Sigmoid colon (tissue), 6 donors: ENCODE measurements at regions not wholly inside any gene's neighbourhood (a gene's known extent, or its start where the extent isn't known, plus 50 kb on each side); places are given as distances from the start of the nearest gene placed in this dataset.
"Not testable (repeated sequence)": the region's sequence is repeated elsewhere in the genome, so short reads cannot be mapped to it uniquely, and the experiment has no call there.

ENCODE experiments used
- DNase-seq: peaks from one replicate; pipeline ENCODE4 v3.0.0-alpha.2; 2019
- H3K27ac ChIP-seq, 4 donors: fragments of 200-600 bp; sonication (generic); one replicate each; pipeline ENCODE4 v1.5.1; 2016 to 2019; ENCODE audit warnings: mild to moderate bottlenecking in 1 of 4
- H3K27me3 ChIP-seq, 3 donors: fragments of 200-600 bp; sonication (generic); one replicate each; pipeline ENCODE4 v1.5.1; 2019; ENCODE audit warnings: mild to moderate bottlenecking in 1 of 3
- H3K36me3 ChIP-seq, 4 donors: fragments of 200-600 bp; sonication (generic); one replicate each; pipeline ENCODE4 v1.5.1; 2016 to 2019
- H3K4me1 ChIP-seq, 4 donors: fragments of 200-600 bp; sonication (generic); one replicate each; pipeline ENCODE4 v1.5.1; 2017 to 2019
- H3K4me3 ChIP-seq, 4 donors: fragments of 200-600 bp; sonication (generic); one replicate each; pipeline ENCODE4 v1.5.1; 2017 to 2019; ENCODE audit warnings: mild to moderate bottlenecking in 2 of 4, moderate library complexity in 1 of 4
- H3K9me3 ChIP-seq, 4 donors: fragments of 200-600 bp in 3 of 4; sonication (generic) in 3 of 4; one replicate each; pipeline versions ENCODE4 v1.5.1 to v1.6.1; 2013 to 2019
- EP300 ChIP-seq, 4 donors: sonication (generic); formaldehyde crosslinking; IDR thresholded peaks; one replicate each; pipeline ENCODE4 v1.6.1; 2017; ENCODE audit warnings: antibody characterized with exemption in 4 of 4
- POLR2A ChIP-seq, 2 donors: fragments of 450-650 bp; IDR thresholded peaks; one replicate each; pipeline ENCODE4 v1.6.1; 2016; ENCODE audit warnings: antibody characterized with exemption in 2 of 2, mild to moderate bottlenecking in 2 of 2, moderate library complexity in 2 of 2
- POLR2AphosphoS5 ChIP-seq, 4 donors: sonication (generic); formaldehyde crosslinking; IDR thresholded peaks; one replicate each; pipeline ENCODE4 v1.6.1; 2017; ENCODE audit warnings: antibody characterized with exemption in 4 of 4
- WGBS, 2 donors: extraction: QIAGEN DNeasy Blood & Tissue Kit; methylation state at CpG; one replicate each; pipeline ENCODE4 v1.1.7; 2013; 5-methylcytosine and 5-hydroxymethylcytosine counted together
- intact Hi-C: fragments of 100-400 bp; cut with DNase I; formaldehyde crosslinking; loops from one replicate; pipeline ENCODE4 v1.15.1; 2023
- TF ChIP-seq, protein P1 (sequence below), 4 experiments: fragments of 450-650 bp in 3 of 4; fragments of 200-600 bp in 1 of 4; IDR thresholded peaks; one replicate each; pipeline ENCODE4 v1.5.1; 2016 to 2019; ENCODE audit warnings: antibody characterized with exemption in 4 of 4, mild to moderate bottlenecking in 3 of 4, moderate library complexity in 2 of 4
- donor health status: healthy with polysubstance abuse.
- donor health status: healthy.

DNA sequence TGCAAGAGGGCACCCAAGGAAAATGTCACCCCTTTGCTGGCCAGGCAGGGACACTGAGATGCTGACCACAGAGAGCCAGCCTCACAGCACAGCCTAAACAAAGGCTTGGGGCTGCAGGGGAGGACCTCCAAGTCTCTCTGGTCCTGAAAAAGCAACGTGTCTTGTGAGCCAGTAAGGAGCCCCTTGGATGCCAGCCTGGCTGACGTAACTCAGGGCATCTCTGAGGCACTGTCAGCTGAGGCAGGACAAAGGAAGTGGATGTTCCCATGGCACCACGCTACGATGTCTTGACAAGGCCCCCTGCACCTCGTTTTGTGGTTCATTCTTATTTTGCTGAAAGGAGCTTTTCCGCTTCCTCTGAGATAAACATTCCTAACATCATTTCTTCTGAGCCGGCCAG is 160.7 kb downstream of the OR4M2 start:
- H3K9me3 ChIP-seq = peaks cover 0 to 6% (median 0%) of the 10 kb centered on the region in 4 donors
- H3K4me3 ChIP-seq = no peak overlapping the region
- H3K4me1 ChIP-seq = no peaks in the 10 kb centered on the region
- H3K27ac ChIP-seq = no peak overlapping the region
- H3K36me3 ChIP-seq = no peaks in the 10 kb centered on the region
- no peaks in the 10 kb centered on the region for H3K27me3 ChIP-seq
- no peak for DNase-seq
- TF ChIP-seq POLR2AphosphoS5 (IDR thresholded peaks at IDR 0.05) (no peak), POLR2A (IDR thresholded peaks at IDR 0.05) (no peak), EP300 (IDR thresholded peaks at IDR 0.05) (no peak)
- intact Hi-C loops = no loop called here
- 61 to 68% methylated on average over 7 of the region's 7 CpGs for WGBS, 2 donors

DNA sequence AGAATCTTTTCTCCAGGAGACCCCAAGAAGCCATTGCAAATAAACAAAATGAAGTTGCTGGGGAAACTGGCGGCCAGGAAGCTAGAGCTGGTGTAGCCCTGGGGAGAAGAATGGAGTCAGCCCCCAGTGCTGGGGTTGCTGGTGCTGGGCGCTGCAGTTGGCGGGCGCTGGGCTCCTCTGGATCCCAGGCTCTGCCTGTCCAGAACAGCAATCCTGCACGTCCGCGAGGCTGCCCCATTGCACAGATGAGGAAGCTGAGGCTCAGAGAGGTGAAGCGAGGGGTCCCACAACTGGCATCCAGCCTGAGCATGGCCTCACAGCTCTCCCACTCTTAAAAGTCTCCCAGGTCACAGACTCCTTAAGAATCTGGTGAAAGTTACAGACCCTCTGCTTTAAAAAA is 161.1 kb downstream of the OR4M2 start:
- H3K36me3 ChIP-seq = no peaks in the 10 kb centered on the region
- WGBS, 2 donors = 89 to 91% methylated on average over 8 of the region's 8 CpGs
- no peak overlapping the region for H3K4me3 ChIP-seq
- DNase-seq = no peak
- no peaks in the 10 kb centered on the region for H3K4me1 ChIP-seq
- TF ChIP-seq POLR2A (IDR thresholded peaks at IDR 0.05) (no peak), EP300 (IDR thresholded peaks at IDR 0.05) (no peak), POLR2AphosphoS5 (IDR thresholded peaks at IDR 0.05) (no peak)
- H3K27ac ChIP-seq = no peak overlapping the region
- intact Hi-C loops = no loop called here
- peaks cover 0 to 6% (median 0%) of the 10 kb centered on the region in 4 donors for H3K9me3 ChIP-seq
- H3K27me3 ChIP-seq = no peaks in the 10 kb centered on the region

- H3K4me1 ChIP-seq, DNase-seq, H3K36me3 ChIP-seq, intact Hi-C loops, H3K27me3 ChIP-seq, H3K4me3 ChIP-seq, H3K27ac ChIP-seq: not testable (repeated sequence)
- peaks cover 0 to 11% (median 0%) of the 10 kb centered on the region in 4 donors for H3K9me3 ChIP-seq
- WGBS, 2 donors = 89 to 90% methylated on average over 9 of the region's 9 CpGs
These were observed 162.0 kb downstream of the OR4M2 start for GRCh38 chr15:22242311-22242710.

GRCh38 chr15:22243440-22244130 is 163.3 kb downstream of the OR4M2 start:
- Histone ChIP-seq H3K4me1 (no peaks in the 10 kb centered on the region), H3K4me3 (no peak overlapping the region), H3K9me3 (peaks cover 0 to 11% (median 0%) of the 10 kb centered on the region in 4 donors), H3K27ac (no peak overlapping the region), H3K36me3 (no peaks in the 10 kb centered on the region), H3K27me3 (no peaks in the 10 kb centered on the region)
- intact Hi-C loops = no loop called here
- DNase-seq = no peak
- WGBS, 2 donors = 83 to 84% methylated on average over 8 of the region's 8 CpGs
- TF ChIP-seq, protein P1, sequence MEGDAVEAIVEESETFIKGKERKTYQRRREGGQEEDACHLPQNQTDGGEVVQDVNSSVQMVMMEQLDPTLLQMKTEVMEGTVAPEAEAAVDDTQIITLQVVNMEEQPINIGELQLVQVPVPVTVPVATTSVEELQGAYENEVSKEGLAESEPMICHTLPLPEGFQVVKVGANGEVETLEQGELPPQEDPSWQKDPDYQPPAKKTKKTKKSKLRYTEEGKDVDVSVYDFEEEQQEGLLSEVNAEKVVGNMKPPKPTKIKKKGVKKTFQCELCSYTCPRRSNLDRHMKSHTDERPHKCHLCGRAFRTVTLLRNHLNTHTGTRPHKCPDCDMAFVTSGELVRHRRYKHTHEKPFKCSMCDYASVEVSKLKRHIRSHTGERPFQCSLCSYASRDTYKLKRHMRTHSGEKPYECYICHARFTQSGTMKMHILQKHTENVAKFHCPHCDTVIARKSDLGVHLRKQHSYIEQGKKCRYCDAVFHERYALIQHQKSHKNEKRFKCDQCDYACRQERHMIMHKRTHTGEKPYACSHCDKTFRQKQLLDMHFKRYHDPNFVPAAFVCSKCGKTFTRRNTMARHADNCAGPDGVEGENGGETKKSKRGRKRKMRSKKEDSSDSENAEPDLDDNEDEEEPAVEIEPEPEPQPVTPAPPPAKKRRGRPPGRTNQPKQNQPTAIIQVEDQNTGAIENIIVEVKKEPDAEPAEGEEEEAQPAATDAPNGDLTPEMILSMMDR (IDR thresholded peaks at IDR 0.05) = no peak
- TF ChIP-seq POLR2A (IDR thresholded peaks at IDR 0.05) = no peak
- TF ChIP-seq EP300 (IDR thresholded peaks at IDR 0.05) = no peak
- TF ChIP-seq POLR2AphosphoS5 (IDR thresholded peaks at IDR 0.05) = no peak

DNA sequence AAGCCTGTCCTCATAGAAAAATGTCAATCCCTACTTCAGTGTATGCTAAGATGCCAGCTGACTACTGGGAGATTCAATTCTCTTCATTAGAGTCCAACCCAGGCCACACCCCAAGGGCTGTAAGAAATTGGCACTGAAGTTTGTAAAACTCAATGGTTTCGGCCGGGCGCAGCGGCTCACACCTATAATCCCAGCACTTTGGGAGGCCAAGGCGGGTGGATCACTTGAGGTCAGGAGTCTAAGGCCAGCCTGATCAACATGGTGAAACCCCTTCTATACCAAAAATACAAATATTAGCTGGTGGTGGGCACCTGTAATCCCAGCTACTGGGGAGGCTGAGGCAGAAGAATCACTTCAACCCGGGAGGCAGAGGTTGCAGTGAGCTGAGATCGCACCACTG is 169.2 kb downstream of the OR4M2 start:
- H3K27ac ChIP-seq, H3K4me3 ChIP-seq, intact Hi-C loops, DNase-seq, H3K36me3 ChIP-seq, H3K4me1 ChIP-seq, H3K27me3 ChIP-seq: not testable (repeated sequence)
- WGBS, 2 donors = 93 to 94% methylated on average over 7 of the region's 7 CpGs
- H3K9me3 ChIP-seq = peaks cover 0 to 11% (median 0%) of the 10 kb centered on the region in 4 donors

DNA sequence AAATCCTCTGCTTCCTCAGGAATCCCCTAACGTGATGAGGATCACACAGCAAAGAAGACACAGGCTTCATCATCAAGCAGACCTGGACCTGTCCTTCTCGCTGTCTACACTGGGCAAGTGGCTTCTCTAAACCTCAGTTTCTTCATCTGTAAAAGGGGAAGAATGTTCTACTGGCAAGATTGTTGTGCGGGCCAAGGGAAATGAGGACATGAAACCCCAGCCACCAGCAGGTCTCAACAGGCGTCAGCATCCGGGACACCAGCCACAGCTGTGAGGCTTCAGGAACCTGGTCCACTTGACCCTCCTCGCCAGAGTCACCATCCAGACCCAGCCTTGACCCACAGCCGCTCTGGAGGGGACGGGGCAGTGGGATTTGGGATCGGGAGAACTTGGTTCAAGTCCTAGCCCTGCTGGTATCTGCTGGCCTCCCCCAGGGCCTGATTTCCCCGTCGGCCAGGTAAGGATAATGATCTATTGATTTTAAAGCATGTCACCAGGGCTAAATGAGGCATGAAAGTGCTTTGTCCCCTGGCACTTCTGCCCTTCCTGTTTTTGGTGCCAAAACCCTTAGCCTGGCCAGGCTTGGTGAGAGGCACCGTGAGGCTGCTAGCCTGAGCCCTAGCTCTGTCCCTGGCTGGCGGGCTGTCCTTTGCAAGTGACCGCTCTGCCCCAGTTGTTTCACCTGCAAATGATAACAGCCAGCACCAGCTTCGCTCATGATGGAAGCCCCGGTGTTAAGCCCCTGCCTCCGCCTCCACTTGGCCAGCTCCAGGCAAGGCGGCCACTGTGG is 170.4 kb downstream of the OR4M2 start:
- H3K4me1 ChIP-seq, DNase-seq, H3K27ac ChIP-seq, intact Hi-C loops, H3K4me3 ChIP-seq, H3K36me3 ChIP-seq, H3K27me3 ChIP-seq: not testable (repeated sequence)
- WGBS, 2 donors = 76 to 77% methylated on average over 18 of the region's 18 CpGs
- H3K9me3 ChIP-seq = peaks cover 0 to 11% (median 0%) of the 10 kb centered on the region in 4 donors

DNA sequence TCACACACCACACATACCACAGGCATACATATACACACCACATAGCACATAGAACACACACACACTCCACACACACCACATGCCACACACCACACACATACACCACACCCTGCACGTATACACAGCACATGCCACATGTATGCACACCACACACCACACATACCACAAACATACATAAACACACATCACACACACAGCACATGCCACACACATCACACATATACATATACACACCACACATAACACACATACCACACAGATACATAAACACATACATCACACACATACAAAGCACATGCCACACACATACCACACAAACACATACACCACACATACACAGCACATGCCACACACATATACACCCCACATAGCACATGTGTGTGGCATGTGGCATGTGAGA is 171.1 kb downstream of the OR4M2 start:
- 67 to 74% methylated on average over 1 of the region's 1 CpG for WGBS, 2 donors

DNA sequence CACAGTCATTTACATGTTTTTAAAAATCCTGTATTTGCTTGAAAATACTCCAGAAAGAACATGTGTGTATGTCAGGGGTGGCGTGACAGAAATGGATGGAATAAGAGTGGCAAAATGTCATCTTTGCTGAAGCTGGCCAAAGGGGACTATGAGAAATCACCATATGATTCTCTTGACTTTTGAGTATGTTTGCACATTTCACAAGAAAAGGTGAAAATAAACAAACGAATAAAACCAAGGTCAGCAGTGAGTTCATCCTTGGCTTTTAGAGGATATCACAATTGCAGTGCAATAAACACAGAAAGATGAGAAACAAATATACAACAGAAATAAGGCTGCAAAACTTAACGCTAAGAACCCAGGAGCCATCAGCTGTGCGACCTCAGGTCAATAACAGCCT is 171.7 kb downstream of the OR4M2 start:
- H3K27me3 ChIP-seq, H3K9me3 ChIP-seq, H3K4me1 ChIP-seq, H3K36me3 ChIP-seq, DNase-seq, intact Hi-C loops, H3K27ac ChIP-seq, H3K4me3 ChIP-seq: not testable (repeated sequence)
- WGBS, 2 donors = 56 to 61% methylated on average over 4 of the region's 4 CpGs

More for the DNA sequence above, 171.1 kb downstream of the OR4M2 start:
- Histone ChIP-seq H3K27me3 (no peaks in the 10 kb centered on the region), H3K9me3 (peaks cover 0 to 11% (median 0%) of the 10 kb centered on the region in 4 donors), H3K4me3 (no peak overlapping the region), H3K36me3 (no peaks in the 10 kb centered on the region), H3K4me1 (no peaks in the 10 kb centered on the region), H3K27ac (no peak overlapping the region)
- intact Hi-C loops = no loop called here
- no peak for DNase-seq
- TF ChIP-seq POLR2A (IDR thresholded peaks at IDR 0.05) (no peak), EP300 (IDR thresholded peaks at IDR 0.05) (no peak), POLR2AphosphoS5 (IDR thresholded peaks at IDR 0.05) (no peak)
- TF ChIP-seq, protein P1 (IDR thresholded peaks at IDR 0.05) = no peak

- H3K4me1 ChIP-seq, intact Hi-C loops, DNase-seq, H3K27ac ChIP-seq, H3K9me3 ChIP-seq, H3K27me3 ChIP-seq, H3K4me3 ChIP-seq, H3K36me3 ChIP-seq: not testable (repeated sequence)
- WGBS, 2 donors = 87 to 90% methylated on average over 7 of the region's 7 CpGs
These were observed 172.2 kb downstream of the OR4M2 start for GRCh38 chr15:22252521-22252920.
